ENCODE measurements at regions not wholly inside any gene's neighbourhood (a gene's known extent, or its start where the extent isn't known, plus 50 kb on each side); places are given as distances from the start of the nearest gene placed in this dataset.

GRCh38 chr10:86599041-86599440, 55.3 kb upstream of the OPN4 start:
- H3K4me1 ChIP-seq (ENCODE audit: control insufficient read depth in 4 of 4, insufficient read depth in 4 of 4, low read length in 3 of 4) = peaks cover 0 to 17% (median 9%) of the 10 kb centered on the region in 4 donors
- 90% methylated on average over 5 of the region's 5 CpGs for WGBS

GRCh38 chr10:86599729-86600128, 54.6 kb upstream of the OPN4 start:
- DNase-seq (ENCODE audit: low spot score) = no peak
- Histone ChIP-seq H3K4me1 (ENCODE audit: control insufficient read depth in 4 of 4, insufficient read depth in 4 of 4, low read length in 3 of 4) (peaks cover 0 to 17% (median 9%) of the 10 kb centered on the region in 4 donors), H3K36me3 (ENCODE audit: control insufficient read depth in 4 of 4, insufficient read depth in 3 of 4, low read depth in 1 of 4, low read length in 3 of 4) (no peaks in the 10 kb centered on the region), H3K4me3 (ENCODE audit: low read depth in 1 of 3, low read length in 3 of 3) (no peak overlapping the region), H3K9me3 (ENCODE audit: control insufficient read depth in 4 of 4, low read length in 3 of 4) (no peaks in the 10 kb centered on the region), H3K27ac (ENCODE audit: low read depth in 1 of 2, low read length in 2 of 2) (no peak overlapping the region), H3K27me3 (ENCODE audit: control insufficient read depth in 4 of 4, insufficient read depth in 4 of 4, low read length in 3 of 4) (no peaks in the 10 kb centered on the region), H3K9ac (ENCODE audit: low read depth in 1 of 2, low read length in 2 of 2) (no peak overlapping the region)
- 70% methylated on average over 4 of the region's 4 CpGs for WGBS
- TF ChIP-seq TAF1 (conservative IDR thresholded peaks at IDR 0.05) (no peak), JUND (IDR thresholded peaks at IDR 0.05) (no peak), YY1 (IDR thresholded peaks at IDR 0.05) (no peak), CTCF (IDR thresholded peaks at IDR 0.05; ENCODE audit: low read depth, low read length, missing input control) (no peak), GABPA (IDR thresholded peaks at IDR 0.05 in 1 of 2, conservative IDR thresholded peaks at IDR 0.05 in 1 of 2) (no peak), RXRA (IDR thresholded peaks at IDR 0.05) (no peak), FOXA2 (IDR thresholded peaks at IDR 0.05) (no peak), ZBTB33 (IDR thresholded peaks at IDR 0.05) (no peak), HNF4G (IDR thresholded peaks at IDR 0.05) (no peak), HNF4A (conservative IDR thresholded peaks at IDR 0.05) (no peak), NR2F2 (IDR thresholded peaks at IDR 0.05) (no peak), ATF3 (IDR thresholded peaks at IDR 0.05) (no peak), RAD21 (IDR thresholded peaks at IDR 0.05) (no peak), FOXA1 (IDR thresholded peaks at IDR 0.05) (no peak), MAX (IDR thresholded peaks at IDR 0.05) (no peak), EGR1 (IDR thresholded peaks at IDR 0.05; ENCODE audit: low read depth in 2 of 2) (no peak), SP1 (IDR thresholded peaks at IDR 0.05) (no peak)

More at GRCh38 chr10:86599041-86599440, 55.3 kb upstream of the OPN4 start:
- TF ChIP-seq EGR1 (IDR thresholded peaks at IDR 0.05; ENCODE audit: low read depth in 2 of 2) = no peak
- Histone ChIP-seq H3K4me3 (ENCODE audit: low read depth in 1 of 3, low read length in 3 of 3) (no peak overlapping the region), H3K9ac (ENCODE audit: low read depth in 1 of 2, low read length in 2 of 2) (no peak overlapping the region), H3K27ac (ENCODE audit: low read depth in 1 of 2, low read length in 2 of 2) (no peak overlapping the region), H3K27me3 (ENCODE audit: control insufficient read depth in 4 of 4, insufficient read depth in 4 of 4, low read length in 3 of 4) (no peaks in the 10 kb centered on the region), H3K36me3 (ENCODE audit: control insufficient read depth in 4 of 4, insufficient read depth in 3 of 4, low read depth in 1 of 4, low read length in 3 of 4) (no peaks in the 10 kb centered on the region), H3K9me3 (ENCODE audit: control insufficient read depth in 4 of 4, low read length in 3 of 4) (no peaks in the 10 kb centered on the region)
- no peak for DNase-seq (ENCODE audit: low spot score)
